HepG2 (cell line): ENCODE measurements at regions not wholly inside any gene's neighbourhood (a gene's known extent, or its start where the extent isn't known, plus 50 kb on each side); places are given as distances from the start of the nearest gene placed in this dataset.

Experiments used
- ARID2 ChIP-seq: sonication (generic); formaldehyde crosslinking; IDR thresholded peaks from 2 replicates; pipeline ENCODE4 v1.8.1; 2022; ENCODE audit warnings: mild to moderate bottlenecking, missing genetic modification reagents, borderline replicate concordance
- CCDC6 ChIP-seq: sonication (generic); formaldehyde crosslinking; IDR thresholded peaks from 2 replicates; pipeline ENCODE4 v1.8.1; 2022; ENCODE audit warnings: mild to moderate bottlenecking, missing genetic modification reagents, moderate library complexity
- CEBPB ChIP-seq: IDR thresholded peaks from 2 replicates; pipeline ENCODE4 v1.6.1; 2011; ENCODE audit warnings: low read depth, low read length, improper control_type of control experiment, borderline replicate concordance
- FOXK1 ChIP-seq: sonication (generic); formaldehyde crosslinking; IDR thresholded peaks from 2 replicates; pipeline ENCODE4 v1.4.0; 2020; ENCODE audit warnings: low read depth, missing genetic modification reagents, borderline replicate concordance
- GZF1 ChIP-seq: sonication (generic); formaldehyde crosslinking; IDR thresholded peaks from 2 replicates; pipeline ENCODE4 v1.5.1; 2020; ENCODE audit warnings: mild to moderate bottlenecking, missing genetic modification reagents
- IRX3 ChIP-seq: sonication (generic); formaldehyde crosslinking; IDR thresholded peaks from 2 replicates; pipeline ENCODE4 v1.8.1; 2023; ENCODE audit warnings: mild to moderate bottlenecking, low read depth, missing genetic modification reagents, borderline replicate concordance
- ISX ChIP-seq: sonication (generic); formaldehyde crosslinking; conservative IDR thresholded peaks from 2 replicates; pipeline ENCODE4 v1.5.0; 2020; ENCODE audit warnings: missing genetic modification reagents
- JUN ChIP-seq: sonication (generic); formaldehyde crosslinking; IDR thresholded peaks from 2 replicates; pipeline ENCODE4 v1.4.0; 2020; ENCODE audit warnings: mild to moderate bottlenecking, missing genetic modification reagents
- JUND ChIP-seq: sonication (generic); formaldehyde crosslinking; IDR thresholded peaks from 2 replicates; pipeline ENCODE4 v1.8.0; 2022; ENCODE audit warnings: mild to moderate bottlenecking, missing genetic modification reagents
- KLF12 ChIP-seq: sonication (generic); formaldehyde crosslinking; IDR thresholded peaks from 2 replicates; pipeline ENCODE4 v1.4.0; 2020; ENCODE audit warnings: missing genetic modification reagents, borderline replicate concordance
- MBNL3 ChIP-seq: fragments of 250-450 bp; sonication (Bioruptor Pico); conservative IDR thresholded peaks from 2 replicates; pipeline ENCODE4 v1.8.0; 2022; ENCODE audit warnings: mild to moderate bottlenecking, inconsistent platforms
- MLX ChIP-seq: IDR thresholded peaks from 2 replicates; pipeline ENCODE4 v1.6.1; 2016
- MTA3 ChIP-seq: sonication (generic); formaldehyde crosslinking; IDR thresholded peaks from 2 replicates; pipeline ENCODE4 v1.4.0; 2020; ENCODE audit warnings: missing genetic modification reagents
- MYNN ChIP-seq: sonication (generic); formaldehyde crosslinking; IDR thresholded peaks from 2 replicates; pipeline ENCODE4 v1.4.0; 2020; ENCODE audit warnings: mild to moderate bottlenecking, low read depth, missing genetic modification reagents
- NCOA2 ChIP-seq: sonication (generic); formaldehyde crosslinking; IDR thresholded peaks from 2 replicates; pipeline ENCODE4 v1.8.0; 2022; ENCODE audit warnings: inconsistent platforms
- PHF5A ChIP-seq: IDR thresholded peaks from one replicate; pipeline ENCODE4 v1.6.1; 2018; ENCODE audit warnings: low read depth, missing genetic modification reagents; ENCODE audit not compliant: unreplicated experiment
- PRPF4 ChIP-seq: fragments of 200-400 bp; formaldehyde crosslinking; IDR thresholded peaks from 2 replicates; pipeline ENCODE4 v1.6.1; 2016; ENCODE audit warnings: low read length, low read depth; ENCODE audit not compliant: poor library complexity, severe bottlenecking
- SMARCE1 ChIP-seq: fragments of 450-650 bp; IDR thresholded peaks from 2 replicates; pipeline ENCODE4 v1.6.1; 2017; ENCODE audit warnings: borderline replicate concordance
- SOX6 ChIP-seq, 2 experiments: fragments of 450-650 bp in 1 of 2; sonication (generic) in 1 of 2; formaldehyde crosslinking in 1 of 2; IDR thresholded peaks; 2 replicates each; pipeline versions ENCODE4 v1.4.0 to v1.6.1; 2017 to 2020; ENCODE audit warnings: antibody characterized with exemption in 1 of 2, mild to moderate bottlenecking in 1 of 2, missing genetic modification reagents in 1 of 2
- SUZ12 ChIP-seq: fragments of 150-350 bp; IDR thresholded peaks from 2 replicates; pipeline ENCODE4 v1.6.1; 2014; ENCODE audit warnings: low read depth, low read length
- THYN1 ChIP-seq: sonication (generic); formaldehyde crosslinking; IDR thresholded peaks from 2 replicates; pipeline ENCODE4 v1.8.1; 2023; ENCODE audit warnings: low read depth, mild to moderate bottlenecking, moderate library complexity, missing genetic modification reagents, borderline replicate concordance
- U2AF1 ChIP-seq: fragments of 200-400 bp; formaldehyde crosslinking; optimal IDR thresholded peaks from 2 replicates; pipeline ENCODE3; 2017; ENCODE audit warnings: mild to moderate bottlenecking, low read depth, low read length
- YEATS2 ChIP-seq: sonication (generic); formaldehyde crosslinking; IDR thresholded peaks from 2 replicates; pipeline ENCODE4 v1.4.0; 2020; ENCODE audit warnings: missing genetic modification reagents, borderline replicate concordance
- ZNF121 ChIP-seq: sonication (generic); formaldehyde crosslinking; IDR thresholded peaks from 2 replicates; pipeline ENCODE4 v1.5.0; 2020; ENCODE audit warnings: mild to moderate bottlenecking, missing genetic modification reagents
- ZNF3 ChIP-seq: IDR thresholded peaks from 2 replicates; pipeline ENCODE4 v1.7.0; 2017; ENCODE audit warnings: inconsistent platforms
- ZSCAN20 ChIP-seq: sonication (generic); formaldehyde crosslinking; IDR thresholded peaks from 2 replicates; pipeline ENCODE4 v1.4.0; 2020; ENCODE audit warnings: missing genetic modification reagents, mild to moderate bottlenecking, borderline replicate concordance
- TF ChIP-seq, protein P1 (sequence below): sonication (generic); formaldehyde crosslinking; IDR thresholded peaks from 2 replicates; pipeline ENCODE4 v1.4.0; 2020; ENCODE audit warnings: missing genetic modification reagents
- TF ChIP-seq, protein P2 (sequence below): sonication (generic); formaldehyde crosslinking; IDR thresholded peaks from 2 replicates; pipeline ENCODE4 v1.8.1; 2023; ENCODE audit warnings: mild to moderate bottlenecking, missing genetic modification reagents

DNA sequence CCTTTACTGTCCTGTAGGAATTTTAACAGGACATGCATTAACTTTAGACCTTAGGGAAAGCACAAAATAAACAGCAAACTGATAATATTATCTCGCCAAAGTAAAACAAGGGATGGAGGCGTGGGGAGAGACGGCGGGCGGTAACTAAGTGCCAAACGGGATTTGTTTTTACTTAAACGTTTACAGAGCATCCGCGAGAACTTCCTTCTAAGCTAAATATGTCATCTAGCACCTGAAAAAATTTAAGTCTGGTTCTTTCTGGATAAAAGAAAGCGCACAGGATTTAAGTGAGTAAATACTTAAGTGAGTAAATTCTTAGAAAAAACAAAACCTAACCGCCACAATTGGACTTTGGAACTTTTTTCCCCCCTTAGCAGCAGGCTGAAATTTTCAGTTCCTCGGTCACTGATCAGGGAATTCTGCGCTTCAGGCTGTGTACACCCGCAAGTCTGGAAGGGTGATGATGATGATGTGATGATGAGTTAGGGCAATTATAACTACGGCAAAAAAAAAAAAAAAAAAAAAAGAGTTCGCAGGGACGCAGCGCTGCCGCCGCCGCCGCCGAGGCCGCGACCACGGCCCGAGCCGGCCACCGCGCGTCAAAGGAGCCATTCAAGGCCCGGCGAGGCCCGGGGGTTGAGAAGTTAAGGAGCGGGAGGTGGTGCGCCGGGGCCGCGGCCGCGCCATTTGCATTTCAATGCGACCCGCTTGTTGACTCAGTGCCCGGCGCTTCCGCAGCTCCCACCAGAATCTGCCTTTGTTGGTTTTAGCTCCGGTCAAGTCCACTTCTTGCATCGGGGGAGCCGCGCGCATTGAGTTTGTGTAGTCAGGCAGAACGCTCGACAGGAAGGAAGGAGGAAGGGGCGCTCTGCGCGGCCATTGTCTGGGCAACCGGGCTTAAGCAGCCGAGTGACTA, 108.8 kb downstream of the SPRY1 start (continued):
- TF ChIP-seq U2AF1, result no peak
- TF ChIP-seq SMARCE1, result no peak
- TF ChIP-seq JUND, result no peak
- TF ChIP-seq, protein P1, sequence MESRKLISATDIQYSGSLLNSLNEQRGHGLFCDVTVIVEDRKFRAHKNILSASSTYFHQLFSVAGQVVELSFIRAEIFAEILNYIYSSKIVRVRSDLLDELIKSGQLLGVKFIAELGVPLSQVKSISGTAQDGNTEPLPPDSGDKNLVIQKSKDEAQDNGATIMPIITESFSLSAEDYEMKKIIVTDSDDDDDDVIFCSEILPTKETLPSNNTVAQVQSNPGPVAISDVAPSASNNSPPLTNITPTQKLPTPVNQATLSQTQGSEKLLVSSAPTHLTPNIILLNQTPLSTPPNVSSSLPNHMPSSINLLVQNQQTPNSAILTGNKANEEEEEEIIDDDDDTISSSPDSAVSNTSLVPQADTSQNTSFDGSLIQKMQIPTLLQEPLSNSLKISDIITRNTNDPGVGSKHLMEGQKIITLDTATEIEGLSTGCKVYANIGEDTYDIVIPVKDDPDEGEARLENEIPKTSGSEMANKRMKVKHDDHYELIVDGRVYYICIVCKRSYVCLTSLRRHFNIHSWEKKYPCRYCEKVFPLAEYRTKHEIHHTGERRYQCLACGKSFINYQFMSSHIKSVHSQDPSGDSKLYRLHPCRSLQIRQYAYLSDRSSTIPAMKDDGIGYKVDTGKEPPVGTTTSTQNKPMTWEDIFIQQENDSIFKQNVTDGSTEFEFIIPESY (CRISPR knock-in tag), result peak; percentile 65
- peak; percentile 51; the same call in 1 of the 2 replicates for TF ChIP-seq ISX (CRISPR knock-in tag)
- TF ChIP-seq SUZ12, result no peak
- TF ChIP-seq ZSCAN20 (CRISPR knock-in tag), result 0 out of 2 replicates have a peak, but pooled peaks have one; percentile 79
- TF ChIP-seq KLF12 (CRISPR knock-in tag), result no peak
- no peak for TF ChIP-seq CEBPB
- TF ChIP-seq MYNN (CRISPR knock-in tag), result no peak
- peak; percentile 86; the same call in 1 of the 2 replicates for TF ChIP-seq CCDC6 (CRISPR knock-in tag)
- TF ChIP-seq MBNL3 (CRISPR knock-in tag), result no peak
- no peak for TF ChIP-seq MTA3 (CRISPR knock-in tag)
- no peak for TF ChIP-seq YEATS2
- peak; percentile 31; the same call in 1 of the 2 replicates for TF ChIP-seq ZNF121 (CRISPR knock-in tag)
- peak; percentile 23; the same call in 1 of the 2 replicates for TF ChIP-seq MLX (CRISPR knock-in tag)
- TF ChIP-seq ZNF3 (CRISPR knock-in tag), result no peak
- TF ChIP-seq SOX6 (IDR thresholded peaks at IDR 0.05), result no peak
- peak; percentile 95 for TF ChIP-seq SOX6 (CRISPR knock-in tag; IDR thresholded peaks at IDR 0.05)
- TF ChIP-seq, protein P2, sequence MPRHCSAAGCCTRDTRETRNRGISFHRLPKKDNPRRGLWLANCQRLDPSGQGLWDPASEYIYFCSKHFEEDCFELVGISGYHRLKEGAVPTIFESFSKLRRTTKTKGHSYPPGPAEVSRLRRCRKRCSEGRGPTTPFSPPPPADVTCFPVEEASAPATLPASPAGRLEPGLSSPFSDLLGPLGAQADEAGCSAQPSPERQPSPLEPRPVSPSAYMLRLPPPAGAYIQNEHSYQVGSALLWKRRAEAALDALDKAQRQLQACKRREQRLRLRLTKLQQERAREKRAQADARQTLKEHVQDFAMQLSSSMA (CRISPR knock-in tag), result peak; percentile 44; the same call in 1 of the 2 replicates
- no peak for TF ChIP-seq THYN1
- TF ChIP-seq IRX3 (CRISPR knock-in tag), result 0 out of 2 replicates have a peak, but pooled peaks have one; percentile 63
- TF ChIP-seq GZF1 (CRISPR knock-in tag), result 0 out of 2 replicates have a peak, but pooled peaks have one; percentile 25
- TF ChIP-seq PRPF4, result no peak
- peak; percentile 60; the same call in 1 of the 2 replicates for TF ChIP-seq FOXK1 (CRISPR knock-in tag)
- peak; percentile 85 for TF ChIP-seq ARID2 (CRISPR knock-in tag)
- peak; percentile 93 for TF ChIP-seq NCOA2 (CRISPR knock-in tag)
- TF ChIP-seq JUN, result peak; percentile 27; the same call in 1 of the 2 replicates
- peak; percentile 83 for TF ChIP-seq PHF5A (CRISPR knock-in tag)
